HG03354 (cell line): ENCODE measurements at regions not wholly inside any gene's neighbourhood (a gene's known extent, or its start where the extent isn't known, plus 50 kb on each side); places are given as distances from the start of the nearest gene placed in this dataset.

Experiments used
- ATAC-seq: cut with Tn5 transposase; IDR thresholded peaks from one replicate; pipeline ENCODE4 v1.9.1; 2021; ENCODE audit warnings: mild to moderate bottlenecking; ENCODE audit not compliant: unreplicated experiment, poor library complexity, severe bottlenecking

- no peak for ATAC-seq
Observed at GRCh38 chr1:116316373-116316772, 56.7 kb upstream of the ATP1A1 start.

GRCh38 chr1:116318897-116319296, 54.1 kb upstream of the ATP1A1 start:
- ATAC-seq = no peak

- no peak for ATAC-seq
Observed at GRCh38 chr1:116320874-116321273, 52.2 kb upstream of the ATP1A1 start.

- no peak for ATAC-seq
Observed at GRCh38 chr1:116321766-116322175, 51.3 kb upstream of the ATP1A1 start.

- ATAC-seq = no peak
Observed at GRCh38 chr1:116322752-116323405, 50.2 kb upstream of the ATP1A1 start.
